K562 (cell line): ENCODE measurements at regions not wholly inside any gene's neighbourhood (a gene's known extent, or its start where the extent isn't known, plus 50 kb on each side); places are given as distances from the start of the nearest gene placed in this dataset.

Experiments used
- ATAC-seq: fragments of 200-7000 bp; cut with Tn5 transposase; 3 replicates; pipeline ENCODE4 v1.9.1; 2020; ENCODE audit warnings: moderate library complexity
- BruUV-seq: library from RNA; stranded (reverse); fragments of 400-500 nt; replicated peaks from 2 replicates; lab custom pipeline; 2021; lab: Mats Ljungman, UMichigan
- CTCF ChIA-PET: fragments of 300-600 bp; formaldehyde crosslinking; extraction: SDS; loops from one replicate; lab custom pipeline; 2021; ENCODE audit warnings: low intra/inter-chr PET ratio; lab: Yijun Ruan, JAX
- POLR2A ChIA-PET: fragments of 300-600, 350-650 bp; sonication (Branson Sonifier 250); formaldehyde crosslinking; extraction: SDS; loops from one replicate; lab custom pipeline; 2021; ENCODE audit warnings: antibody characterized with exemption, inconsistent platforms; lab: Yijun Ruan, JAX
- DNase-seq, 4 experiments: peaks; one replicate each; pipeline versions ENCODE4 v3.0.0 to v3.0.0-alpha.2; 2011 to 2018; ENCODE audit warnings: low spot score in 3 of 4, mixed read lengths in 3 of 4; ENCODE audit errors: extremely low read depth in 1 of 4
- FAIRE-seq: peaks from 2 replicates; lab custom pipeline; 2011; peaks lifted over from hg19 to GRCh38; lab: Jason Lieb, UNC
- H2AFZ ChIP-seq: 2 replicates; pipeline ENCODE4 v1.6.0; 2011; ENCODE audit warnings: low read depth, low read length, control low read depth, inconsistent platforms
- H3K27ac ChIP-seq: fragments of 200-600 bp; 3 replicates; pipeline ENCODE4 v1.8.0; 2011; ENCODE audit warnings: low read depth, mild to moderate bottlenecking, control low read depth, inconsistent platforms, low read length, moderate library complexity, mixed read lengths; ENCODE audit errors: extremely low read depth
- H3K27me3 ChIP-seq, 2 experiments: fragments of 300-600 bp in 1 of 2; 2 replicates in 1 of 2; 3 replicates in 1 of 2; pipeline versions ENCODE4 v1.6.0 to v1.8.0; 2011; ENCODE audit warnings: inconsistent platforms in 2 of 2, low read length in 2 of 2, mild to moderate bottlenecking in 1 of 2, mixed read lengths in 1 of 2, moderate library complexity in 1 of 2; ENCODE audit not compliant: control insufficient read depth in 2 of 2, insufficient read depth in 2 of 2
- H3K36me3 ChIP-seq: fragments of 300-600 bp; 3 replicates; pipeline ENCODE4 v1.8.0; 2011; ENCODE audit warnings: mild to moderate bottlenecking, low read length, inconsistent platforms; ENCODE audit not compliant: control insufficient read depth, insufficient read depth
- H3K4me1 ChIP-seq, 2 experiments: fragments of 200-600 bp in 1 of 2; replicated peaks in 1 of 2; 2 replicates in 1 of 2; 3 replicates in 1 of 2; pipeline versions ENCODE4 v1.5.1 to v1.8.0; 2011; ENCODE audit warnings: inconsistent platforms in 2 of 2, low read length in 2 of 2, mild to moderate bottlenecking in 1 of 2, mixed read lengths in 1 of 2, moderate library complexity in 1 of 2; ENCODE audit not compliant: control insufficient read depth in 2 of 2, insufficient read depth in 2 of 2
- H3K4me2 ChIP-seq: 2 replicates; pipeline ENCODE4 v1.6.1; 2011; ENCODE audit warnings: low read length, control low read depth, inconsistent platforms, mixed read lengths; ENCODE audit not compliant: insufficient read depth
- H3K4me3 ChIP-seq: fragments of 200-600 bp; sonication (generic), shearing (Covaris generic); 2 replicates; pipeline ENCODE4 v1.5.1; 2016; ENCODE audit warnings: control low read depth, inconsistent platforms
- H3K79me2 ChIP-seq: fragments of 200-600 bp; 3 replicates; pipeline ENCODE4 v1.8.0; 2011; ENCODE audit warnings: low read length, inconsistent platforms; ENCODE audit not compliant: control insufficient read depth, insufficient read depth
- H3K9ac ChIP-seq, 2 experiments: 2 replicates each; pipeline versions ENCODE4 v1.6.0 to v1.6.1; 2011; ENCODE audit warnings: low read depth in 2 of 2, low read length in 2 of 2, control low read depth in 1 of 2, inconsistent platforms in 1 of 2, mild to moderate bottlenecking in 1 of 2, mixed read lengths in 1 of 2; ENCODE audit not compliant: insufficient read depth in 1 of 2
- H3K9me1 ChIP-seq: one replicate; pipeline ENCODE4 v1.6.0; 2011; ENCODE audit warnings: inconsistent platforms, mild to moderate bottlenecking, low read length, moderate library complexity; ENCODE audit not compliant: control insufficient read depth, insufficient read depth
- H3K9me3 ChIP-seq: replicated peaks from 2 replicates; pipeline ENCODE4 v1.5.1; 2011; ENCODE audit warnings: low read depth, low read length, inconsistent platforms; ENCODE audit not compliant: control insufficient read depth, insufficient read depth
- H4K20me1 ChIP-seq: replicated peaks from 2 replicates; pipeline ENCODE4 v1.6.1; 2011; ENCODE audit warnings: low read length, inconsistent platforms, mixed read lengths; ENCODE audit not compliant: control insufficient read depth, insufficient read depth
- CBX5 ChIP-seq: IDR thresholded peaks from 2 replicates; pipeline ENCODE4 v1.6.1; 2014; ENCODE audit warnings: low read depth, borderline replicate concordance
- ETV1 ChIP-seq: fragments of 450-650 bp; conservative IDR thresholded peaks from 2 replicates; pipeline ENCODE4 v1.6.1; 2016; ENCODE audit warnings: missing genetic modification characterization, control low read depth, low read depth, missing compliant biosample characterization
- ETV5 ChIP-seq: sonication (generic); formaldehyde crosslinking; IDR thresholded peaks from 2 replicates; pipeline ENCODE4 v1.4.0; 2020; ENCODE audit warnings: low read depth, mild to moderate bottlenecking, missing genetic modification reagents
- HDAC6 ChIP-seq: IDR thresholded peaks from 2 replicates; pipeline ENCODE4 v1.6.1; 2012; ENCODE audit warnings: low read depth, mild to moderate bottlenecking, control low read depth, inconsistent platforms, low read length, moderate library complexity
- RB1 ChIP-seq: fragments of 450-650 bp; IDR thresholded peaks from 2 replicates; pipeline ENCODE4 v1.6.1; 2017; ENCODE audit warnings: low read depth, mild to moderate bottlenecking
- RBM25 ChIP-seq: fragments of 200-400 bp; formaldehyde crosslinking; IDR thresholded peaks from 2 replicates; pipeline ENCODE4 v1.6.1; 2018; ENCODE audit warnings: low read length, low read depth, moderate library complexity; ENCODE audit not compliant: severe bottlenecking
- SRSF1 ChIP-seq: fragments of 200-400 bp; formaldehyde crosslinking; IDR thresholded peaks from 2 replicates; pipeline ENCODE4 v1.6.1; 2017; ENCODE audit warnings: mild to moderate bottlenecking, low read depth, low read length, moderate library complexity
- SRSF3 ChIP-seq: fragments of 200-400 bp; formaldehyde crosslinking; IDR thresholded peaks from 2 replicates; pipeline ENCODE4 v1.6.1; 2016; ENCODE audit warnings: mild to moderate bottlenecking, low read length, moderate library complexity; ENCODE audit not compliant: insufficient read depth
- STAG1 ChIP-seq: sonication (generic); formaldehyde crosslinking; IDR thresholded peaks from 2 replicates; pipeline ENCODE4 v1.5.0; 2020; ENCODE audit warnings: missing genetic modification reagents, borderline replicate concordance
- TBP ChIP-seq: optimal IDR thresholded peaks from 2 replicates; pipeline ENCODE3; 2011; ENCODE audit warnings: low read depth, low read length, improper control_type of control experiment
- XRCC3 ChIP-seq: fragments of 450-650 bp; IDR thresholded peaks from 2 replicates; pipeline ENCODE4 v1.6.1; 2017; ENCODE audit warnings: mild to moderate bottlenecking, moderate library complexity
- ZBED1 ChIP-seq: IDR thresholded peaks from 2 replicates; pipeline ENCODE4 v1.6.1; 2014
- ZNF133 ChIP-seq: fragments of 250-450 bp; sonication (Bioruptor Pico); IDR thresholded peaks from 2 replicates; pipeline ENCODE4 v1.4.0; 2020; ENCODE audit warnings: mild to moderate bottlenecking
- ZNF41 ChIP-seq: fragments of 250-450 bp; sonication (Bioruptor Pico); conservative IDR thresholded peaks from 2 replicates; pipeline ENCODE4 v1.4.0; 2020; ENCODE audit warnings: mild to moderate bottlenecking
- WGBS: fragments of 100-300 bp; shearing (Covaris generic); methylation state at CpG from one replicate; pipeline ENCODE4 v1.1.6; 2016; ENCODE audit warnings: low coverage, mixed read lengths; ENCODE audit not compliant: insufficient coverage; ENCODE audit errors: missing lambda C conversion rate; 5-methylcytosine and 5-hydroxymethylcytosine counted together
- in situ Hi-C: fragments of 300-500 bp; cut with MboI; formaldehyde crosslinking; loops from 4 replicates; pipeline ENCODE4 v1.15.0; 2018; ENCODE audit warnings: inconsistent platforms, mixed read lengths
- intact Hi-C: fragments of 100-400 bp; cut with micrococcal nuclease; formaldehyde crosslinking; loops from 2 replicates; pipeline ENCODE4 v1.14.2; 2022
- TF ChIP-seq, protein P1 (sequence below): fragments of 450-650 bp; formaldehyde crosslinking; conservative IDR thresholded peaks from 2 replicates; pipeline ENCODE4 v1.4.0; 2022; ENCODE audit warnings: mild to moderate bottlenecking, missing genetic modification characterization
- TF ChIP-seq, protein P2 (sequence below): fragments of 450-650 bp; IDR thresholded peaks from 2 replicates; pipeline ENCODE4 v1.6.1; 2016
- TF ChIP-seq, protein P3 (sequence below): sonication (generic); formaldehyde crosslinking; IDR thresholded peaks from 2 replicates; pipeline ENCODE4 v1.8.1; 2023; ENCODE audit warnings: mild to moderate bottlenecking, missing genetic modification reagents, moderate library complexity

DNA sequence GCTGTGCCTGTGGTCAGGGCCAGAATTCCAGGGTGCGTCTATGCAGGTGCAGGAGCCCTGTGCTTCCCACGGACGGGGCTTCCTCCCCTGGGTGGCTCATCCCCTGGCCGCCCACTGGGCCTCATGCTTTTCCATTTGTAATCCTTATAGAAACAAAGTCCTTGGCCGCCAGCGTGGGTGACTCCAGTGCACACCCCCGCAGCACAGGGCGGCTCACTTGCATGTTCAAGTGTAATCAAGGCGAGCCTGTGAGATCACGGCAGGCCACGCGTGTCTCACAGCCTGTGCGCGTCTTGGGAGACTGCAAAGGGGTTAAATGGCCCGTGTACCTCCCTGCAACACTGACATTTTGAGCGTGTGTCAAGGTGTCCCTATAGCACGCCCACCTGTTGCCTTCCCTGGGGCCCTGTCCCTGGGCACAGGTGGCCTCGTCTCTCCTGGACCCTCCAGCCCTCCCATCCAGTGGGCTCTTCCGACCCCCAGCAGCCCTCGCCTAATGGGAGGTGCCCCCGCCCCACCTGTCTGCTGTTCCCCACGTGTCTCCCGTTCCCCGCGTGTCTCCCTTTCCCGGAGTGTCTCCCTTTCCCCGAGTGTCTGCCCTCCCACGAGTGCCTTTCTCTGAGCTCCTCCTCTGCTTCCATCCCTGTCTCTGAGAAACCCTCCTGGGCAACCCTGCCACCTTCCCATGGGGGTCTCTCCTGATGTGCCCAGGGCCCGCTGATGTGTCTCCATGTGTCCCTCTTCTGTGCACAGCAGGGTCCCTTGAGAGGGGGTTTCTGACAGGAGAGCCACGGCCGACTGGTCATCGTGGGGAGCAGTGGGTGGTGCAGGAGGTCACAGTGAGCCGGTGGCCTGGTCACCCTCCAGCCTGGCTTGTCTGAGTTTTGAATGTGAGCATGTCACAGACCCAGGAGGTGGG is 1215.3 kb downstream of the BRD1 start (continued):
- no peak for TF ChIP-seq STAG1 (CRISPR knock-in tag)
- no peak for TF ChIP-seq RB1
- TF ChIP-seq, protein P1, sequence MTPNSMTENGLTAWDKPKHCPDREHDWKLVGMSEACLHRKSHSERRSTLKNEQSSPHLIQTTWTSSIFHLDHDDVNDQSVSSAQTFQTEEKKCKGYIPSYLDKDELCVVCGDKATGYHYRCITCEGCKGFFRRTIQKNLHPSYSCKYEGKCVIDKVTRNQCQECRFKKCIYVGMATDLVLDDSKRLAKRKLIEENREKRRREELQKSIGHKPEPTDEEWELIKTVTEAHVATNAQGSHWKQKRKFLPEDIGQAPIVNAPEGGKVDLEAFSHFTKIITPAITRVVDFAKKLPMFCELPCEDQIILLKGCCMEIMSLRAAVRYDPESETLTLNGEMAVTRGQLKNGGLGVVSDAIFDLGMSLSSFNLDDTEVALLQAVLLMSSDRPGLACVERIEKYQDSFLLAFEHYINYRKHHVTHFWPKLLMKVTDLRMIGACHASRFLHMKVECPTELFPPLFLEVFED (CRISPR knock-in tag) = no peak
- TF ChIP-seq, all 486 proteins: peak for 0

DNA sequence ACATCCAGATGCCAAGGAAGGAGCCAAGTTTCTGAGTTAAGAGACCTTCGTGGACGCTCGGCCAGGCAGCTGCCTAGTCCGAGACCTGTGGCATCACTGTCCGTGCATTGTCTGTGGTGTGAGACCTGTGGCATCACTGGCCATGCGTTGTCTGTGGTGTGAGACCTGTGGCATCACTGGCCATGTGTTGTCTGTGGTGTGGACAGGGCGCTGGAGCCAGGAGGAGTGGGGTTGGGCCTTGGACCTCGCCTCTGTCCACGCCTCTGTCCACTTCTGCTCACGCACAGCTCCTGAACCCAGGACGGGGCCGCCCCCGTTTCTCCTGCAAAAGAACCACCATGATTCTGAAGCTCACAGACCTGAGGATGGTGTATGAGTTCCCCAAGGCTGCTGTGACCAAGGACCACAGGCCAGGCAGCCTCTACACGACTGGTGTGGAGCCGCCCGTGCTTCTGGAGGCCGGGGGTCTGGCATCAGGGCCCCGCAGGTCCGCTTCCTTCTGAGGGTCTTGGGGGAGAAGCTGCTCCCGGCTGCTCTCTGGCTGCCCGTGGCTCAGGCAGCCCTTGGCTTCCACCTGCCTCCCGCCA is 1218.3 kb downstream of the BRD1 start:
- no peaks in the 10 kb centered on the region for H3K4me1 ChIP-seq
- H3K4me3 ChIP-seq = no peak overlapping the region
- BruUV-seq = no TSS peak
- no peaks in the 10 kb centered on the region; the same call in 1 of the 2 replicates for H4K20me1 ChIP-seq
- no peaks in the 10 kb centered on the region for H3K79me2 ChIP-seq
- no peaks in the 10 kb centered on the region for H3K9me1 ChIP-seq
- no peaks in the 10 kb centered on the region; the same call in 1 of the 2 replicates for H3K9me3 ChIP-seq
- FAIRE-seq (no peak), ATAC-seq (no peak), DNase-seq (no peak)
- no peak overlapping the region for H3K27ac ChIP-seq
- H3K9ac ChIP-seq = no peak overlapping the region
- H3K27me3 ChIP-seq = peaks cover 0 to 4% of the 10 kb centered on the region in 2 experiments; a peak in 1 of 5 replicates
- no peak overlapping the region for H2AFZ ChIP-seq
- H3K4me2 ChIP-seq = no peak overlapping the region
- no peaks in the 10 kb centered on the region for H3K36me3 ChIP-seq
- WGBS = 0% methylated on average over 14 of the region's 22 CpGs
- CTCF ChIA-PET = no interaction called here
- POLR2A ChIA-PET = no interaction called here
- intact Hi-C loops (no loop called here), in situ Hi-C loops (no loop called here)
- no peak for TF ChIP-seq SRSF1
- no peak for TF ChIP-seq SRSF3
- no peak for TF ChIP-seq ZNF41 (CRISPR knock-in tag)
- TF ChIP-seq, protein P2, sequence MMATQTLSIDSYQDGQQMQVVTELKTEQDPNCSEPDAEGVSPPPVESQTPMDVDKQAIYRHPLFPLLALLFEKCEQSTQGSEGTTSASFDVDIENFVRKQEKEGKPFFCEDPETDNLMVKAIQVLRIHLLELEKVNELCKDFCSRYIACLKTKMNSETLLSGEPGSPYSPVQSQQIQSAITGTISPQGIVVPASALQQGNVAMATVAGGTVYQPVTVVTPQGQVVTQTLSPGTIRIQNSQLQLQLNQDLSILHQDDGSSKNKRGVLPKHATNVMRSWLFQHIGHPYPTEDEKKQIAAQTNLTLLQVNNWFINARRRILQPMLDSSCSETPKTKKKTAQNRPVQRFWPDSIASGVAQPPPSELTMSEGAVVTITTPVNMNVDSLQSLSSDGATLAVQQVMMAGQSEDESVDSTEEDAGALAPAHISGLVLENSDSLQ = no peak
- no peak for TF ChIP-seq ZNF133 (CRISPR knock-in tag)
- TF ChIP-seq XRCC3 = no peak
- no peak for TF ChIP-seq HDAC6
- no peak for TF ChIP-seq ETV1 (tag)
- TF ChIP-seq, protein P3, sequence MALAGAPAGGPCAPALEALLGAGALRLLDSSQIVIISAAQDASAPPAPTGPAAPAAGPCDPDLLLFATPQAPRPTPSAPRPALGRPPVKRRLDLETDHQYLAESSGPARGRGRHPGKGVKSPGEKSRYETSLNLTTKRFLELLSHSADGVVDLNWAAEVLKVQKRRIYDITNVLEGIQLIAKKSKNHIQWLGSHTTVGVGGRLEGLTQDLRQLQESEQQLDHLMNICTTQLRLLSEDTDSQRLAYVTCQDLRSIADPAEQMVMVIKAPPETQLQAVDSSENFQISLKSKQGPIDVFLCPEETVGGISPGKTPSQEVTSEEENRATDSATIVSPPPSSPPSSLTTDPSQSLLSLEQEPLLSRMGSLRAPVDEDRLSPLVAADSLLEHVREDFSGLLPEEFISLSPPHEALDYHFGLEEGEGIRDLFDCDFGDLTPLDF (CRISPR knock-in tag) = no peak
- TF ChIP-seq ETV5 (CRISPR knock-in tag) = no peak
- no peak for TF ChIP-seq ZBED1
- no peak for TF ChIP-seq TBP
- no peak for TF ChIP-seq CBX5
- no peak for TF ChIP-seq RBM25
